Panc1 (cell line): ENCODE measurements at regions not wholly inside any gene's neighbourhood (a gene's known extent, or its start where the extent isn't known, plus 50 kb on each side); places are given as distances from the start of the nearest gene placed in this dataset.

Source experiments
- ATAC-seq: fragments of 200-7000 bp; cut with Tn5 transposase; 2 replicates; pipeline ENCODE4 v1.9.1; 2020; ENCODE audit warnings: mild to moderate bottlenecking, moderate library complexity
- BruUV-seq: library from RNA; stranded (reverse); fragments of 400-500 nt; replicated peaks from 2 replicates; lab custom pipeline; 2021; lab: Mats Ljungman, UMichigan
- CTCF ChIA-PET: fragments of 300-600 bp; sonication (Branson Sonifier 250); formaldehyde crosslinking; loops from one replicate; lab custom pipeline; 2022; ENCODE audit warnings: antibody characterized with exemption; lab: Charles Lee
- POLR2A ChIA-PET: fragments of 300-600 bp; sonication (Branson Sonifier 250); formaldehyde crosslinking; loops from one replicate; lab custom pipeline; 2022; ENCODE audit warnings: antibody characterized with exemption; lab: Charles Lee
- DNase-seq: peaks from one replicate; pipeline ENCODE4 v3.0.0-alpha.2; 2010; ENCODE audit warnings: low read depth, low spot score
- H3K27ac ChIP-seq: 2 replicates; pipeline ENCODE4 v1.5.1; 2011; ENCODE audit warnings: mild to moderate bottlenecking, low read length, inconsistent platforms
- H3K27me3 ChIP-seq: fragments of 200-500 bp; sonication (Bioruptor generic); 2 replicates; pipeline ENCODE4 v1.6.0; 2014; ENCODE audit warnings: low read length, inconsistent platforms; ENCODE audit not compliant: control insufficient read depth, insufficient read depth
- H3K36me3 ChIP-seq: fragments of 200-500 bp; sonication (Bioruptor generic); 2 replicates; pipeline ENCODE4 v1.5.1; 2014; ENCODE audit warnings: inconsistent platforms, mild to moderate bottlenecking, low read length, moderate library complexity; ENCODE audit not compliant: control insufficient read depth, insufficient read depth
- H3K4me1 ChIP-seq: 2 replicates; pipeline ENCODE4 v1.5.1; 2011; ENCODE audit warnings: inconsistent platforms, mild to moderate bottlenecking, low read length, moderate library complexity; ENCODE audit not compliant: control insufficient read depth, insufficient read depth
- H3K4me3 ChIP-seq, 2 experiments: 2 replicates each; pipeline ENCODE4 v1.5.1; 2011 to 2012; ENCODE audit warnings: low read depth in 2 of 2, low read length in 2 of 2, mild to moderate bottlenecking in 2 of 2, inconsistent platforms in 1 of 2, moderate library complexity in 1 of 2
- H3K9me3 ChIP-seq: fragments of 200-500 bp; sonication (Bioruptor generic); 2 replicates; pipeline ENCODE4 v1.5.1; 2014; ENCODE audit warnings: low read depth, mild to moderate bottlenecking, inconsistent platforms, low read length, moderate library complexity; ENCODE audit not compliant: control insufficient read depth, insufficient read depth
- POLR2AphosphoS5 ChIP-seq: IDR thresholded peaks from 2 replicates; pipeline ENCODE4 v1.6.1; 2012; ENCODE audit warnings: mild to moderate bottlenecking, low read depth, low read length, moderate library complexity
- SIN3A ChIP-seq: IDR thresholded peaks from 2 replicates; pipeline ENCODE4 v1.6.1; 2012; ENCODE audit warnings: low read depth, mild to moderate bottlenecking, low read length, moderate library complexity, borderline replicate concordance; ENCODE audit not compliant: insufficient read depth
- TCF7L2 ChIP-seq: IDR thresholded peaks from 2 replicates; pipeline ENCODE4 v1.6.1; 2011; ENCODE audit warnings: mild to moderate bottlenecking, low read depth, low read length, inconsistent platforms
- in situ Hi-C: cut with HindIII; loops from 2 replicates; pipeline ENCODE4 v1.10.0; 2016; ENCODE audit warnings: low sequenced_read_pairs, low pct_unique_long_range_greater_than_20kb
- intact Hi-C: fragments of 100-400 bp; cut with micrococcal nuclease; formaldehyde crosslinking; loops from one replicate; pipeline ENCODE4 v1.10.0; 2022; ENCODE audit not compliant: unreplicated experiment
- TF ChIP-seq, protein P1 (sequence below): fragments of 450-650 bp; IDR thresholded peaks from 2 replicates; pipeline ENCODE4 v1.5.1; 2017; ENCODE audit warnings: mild to moderate bottlenecking
- TF ChIP-seq, protein P2 (sequence below), 2 experiments: IDR thresholded peaks; 2 replicates each; pipeline ENCODE4 v1.6.1; 2011 to 2012; ENCODE audit warnings: low read depth in 2 of 2, control low read depth in 1 of 2, low read length in 1 of 2, mild to moderate bottlenecking in 1 of 2, moderate library complexity in 1 of 2; ENCODE audit not compliant: insufficient read depth in 1 of 2

DNA sequence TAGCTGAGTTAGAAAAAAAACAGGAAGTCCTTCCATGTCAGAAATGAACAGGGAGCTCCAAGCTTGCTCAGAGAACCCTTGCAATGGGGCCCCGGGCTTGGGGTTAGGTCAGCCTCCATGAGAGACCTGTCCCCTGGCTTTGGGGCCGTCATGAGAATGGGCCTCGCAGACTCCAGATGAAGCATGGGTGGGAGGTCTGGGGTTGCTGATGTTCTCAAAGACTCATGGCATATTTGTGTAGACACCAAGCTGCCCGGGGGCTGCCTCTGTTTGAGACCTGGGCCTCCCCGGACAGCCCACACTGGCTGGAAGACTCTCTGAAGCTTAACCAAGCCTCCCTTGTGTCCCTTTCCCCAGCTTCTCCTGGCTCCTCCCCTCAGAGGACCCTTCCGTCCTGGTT, 186.3 kb downstream of the IRX2 start:
- CTCF ChIA-PET = no interaction called here
- TF ChIP-seq, protein P1, sequence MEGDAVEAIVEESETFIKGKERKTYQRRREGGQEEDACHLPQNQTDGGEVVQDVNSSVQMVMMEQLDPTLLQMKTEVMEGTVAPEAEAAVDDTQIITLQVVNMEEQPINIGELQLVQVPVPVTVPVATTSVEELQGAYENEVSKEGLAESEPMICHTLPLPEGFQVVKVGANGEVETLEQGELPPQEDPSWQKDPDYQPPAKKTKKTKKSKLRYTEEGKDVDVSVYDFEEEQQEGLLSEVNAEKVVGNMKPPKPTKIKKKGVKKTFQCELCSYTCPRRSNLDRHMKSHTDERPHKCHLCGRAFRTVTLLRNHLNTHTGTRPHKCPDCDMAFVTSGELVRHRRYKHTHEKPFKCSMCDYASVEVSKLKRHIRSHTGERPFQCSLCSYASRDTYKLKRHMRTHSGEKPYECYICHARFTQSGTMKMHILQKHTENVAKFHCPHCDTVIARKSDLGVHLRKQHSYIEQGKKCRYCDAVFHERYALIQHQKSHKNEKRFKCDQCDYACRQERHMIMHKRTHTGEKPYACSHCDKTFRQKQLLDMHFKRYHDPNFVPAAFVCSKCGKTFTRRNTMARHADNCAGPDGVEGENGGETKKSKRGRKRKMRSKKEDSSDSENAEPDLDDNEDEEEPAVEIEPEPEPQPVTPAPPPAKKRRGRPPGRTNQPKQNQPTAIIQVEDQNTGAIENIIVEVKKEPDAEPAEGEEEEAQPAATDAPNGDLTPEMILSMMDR = no peak
- no peak for TF ChIP-seq TCF7L2
- TF ChIP-seq, protein P2, sequence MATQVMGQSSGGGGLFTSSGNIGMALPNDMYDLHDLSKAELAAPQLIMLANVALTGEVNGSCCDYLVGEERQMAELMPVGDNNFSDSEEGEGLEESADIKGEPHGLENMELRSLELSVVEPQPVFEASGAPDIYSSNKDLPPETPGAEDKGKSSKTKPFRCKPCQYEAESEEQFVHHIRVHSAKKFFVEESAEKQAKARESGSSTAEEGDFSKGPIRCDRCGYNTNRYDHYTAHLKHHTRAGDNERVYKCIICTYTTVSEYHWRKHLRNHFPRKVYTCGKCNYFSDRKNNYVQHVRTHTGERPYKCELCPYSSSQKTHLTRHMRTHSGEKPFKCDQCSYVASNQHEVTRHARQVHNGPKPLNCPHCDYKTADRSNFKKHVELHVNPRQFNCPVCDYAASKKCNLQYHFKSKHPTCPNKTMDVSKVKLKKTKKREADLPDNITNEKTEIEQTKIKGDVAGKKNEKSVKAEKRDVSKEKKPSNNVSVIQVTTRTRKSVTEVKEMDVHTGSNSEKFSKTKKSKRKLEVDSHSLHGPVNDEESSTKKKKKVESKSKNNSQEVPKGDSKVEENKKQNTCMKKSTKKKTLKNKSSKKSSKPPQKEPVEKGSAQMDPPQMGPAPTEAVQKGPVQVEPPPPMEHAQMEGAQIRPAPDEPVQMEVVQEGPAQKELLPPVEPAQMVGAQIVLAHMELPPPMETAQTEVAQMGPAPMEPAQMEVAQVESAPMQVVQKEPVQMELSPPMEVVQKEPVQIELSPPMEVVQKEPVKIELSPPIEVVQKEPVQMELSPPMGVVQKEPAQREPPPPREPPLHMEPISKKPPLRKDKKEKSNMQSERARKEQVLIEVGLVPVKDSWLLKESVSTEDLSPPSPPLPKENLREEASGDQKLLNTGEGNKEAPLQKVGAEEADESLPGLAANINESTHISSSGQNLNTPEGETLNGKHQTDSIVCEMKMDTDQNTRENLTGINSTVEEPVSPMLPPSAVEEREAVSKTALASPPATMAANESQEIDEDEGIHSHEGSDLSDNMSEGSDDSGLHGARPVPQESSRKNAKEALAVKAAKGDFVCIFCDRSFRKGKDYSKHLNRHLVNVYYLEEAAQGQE (IDR thresholded peaks at IDR 0.05; ENCODE audit: insufficient read depth in 1 of 2, low read depth in 2 of 2, low read length in 1 of 2) = no peak
- TF ChIP-seq POLR2AphosphoS5 = no peak
- no peak for TF ChIP-seq SIN3A
- Histone ChIP-seq H3K27ac (no peak overlapping the region), H3K27me3 (no peaks in the 10 kb centered on the region), H3K4me1 (no peaks in the 10 kb centered on the region), H3K4me3 (no peak overlapping the region), H3K36me3 (no peaks in the 10 kb centered on the region), H3K9me3 (no peaks in the 10 kb centered on the region)
- ATAC-seq (no peak), DNase-seq (no peak)
- intact Hi-C loops = no loop called here
- BruUV-seq = no TSS peak
- in situ Hi-C loops = no loop called here
- POLR2A ChIA-PET = no interaction called here

DNA sequence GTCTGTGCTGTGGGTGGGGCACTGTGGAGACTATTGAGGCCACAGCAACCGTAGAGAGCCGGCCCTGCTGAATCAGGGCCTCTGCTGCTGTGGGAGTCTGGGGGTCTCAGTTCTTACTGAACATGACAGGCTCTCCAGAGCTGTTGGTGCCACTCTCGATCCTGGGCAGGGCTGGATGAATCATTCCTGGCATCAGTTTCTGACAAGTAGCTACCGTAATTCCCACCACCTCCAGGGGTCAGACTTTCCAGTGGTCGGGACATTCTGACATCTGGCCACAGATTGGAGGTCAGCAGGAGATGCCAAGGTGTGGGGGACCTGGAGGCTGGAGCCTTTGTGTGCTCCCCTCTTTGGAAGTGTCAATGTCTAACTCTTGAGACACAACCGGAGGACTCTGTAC, 188.4 kb downstream of the IRX2 start:
- Histone ChIP-seq H3K9me3 (no peaks in the 10 kb centered on the region), H3K4me3 (no peak overlapping the region), H3K27me3 (no peaks in the 10 kb centered on the region), H3K27ac (no peak overlapping the region), H3K36me3 (no peaks in the 10 kb centered on the region), H3K4me1 (no peaks in the 10 kb centered on the region)
- intact Hi-C loops (no loop called here), in situ Hi-C loops (no loop called here)
- ATAC-seq (no peak), DNase-seq (no peak)
- BruUV-seq = no TSS peak
- ChIA-PET POLR2A (no interaction called here), CTCF (no interaction called here)
- TF ChIP-seq POLR2AphosphoS5 (no peak), SIN3A (no peak), TCF7L2 (no peak)
- TF ChIP-seq, protein P2 (IDR thresholded peaks at IDR 0.05; ENCODE audit: insufficient read depth in 1 of 2, low read depth in 2 of 2, low read length in 1 of 2) = no peak
- TF ChIP-seq, protein P1 = no peak
